Stimulated activated naive CD8-positive, alpha-beta T cell treated with anti-CD3 and anti-CD28 coated beads, Interleukin-15, Interleukin-2, amounts not matched to agents 100 U/mL and 50 U/mL, for 24 hours (primary cell): ENCODE measurements at regions not wholly inside any gene's neighbourhood (a gene's known extent, or its start where the extent isn't known, plus 50 kb on each side); places are given as distances from the start of the nearest gene placed in this dataset.

Source experiments
- ATAC-seq: fragments of 150-1000 bp; cut with Tn5 transposase; one replicate; pipeline ENCODE4 v1.10.0; 2021
- DNase-seq: peaks from one replicate; pipeline ENCODE4 v3.0.0; 2021

DNA sequence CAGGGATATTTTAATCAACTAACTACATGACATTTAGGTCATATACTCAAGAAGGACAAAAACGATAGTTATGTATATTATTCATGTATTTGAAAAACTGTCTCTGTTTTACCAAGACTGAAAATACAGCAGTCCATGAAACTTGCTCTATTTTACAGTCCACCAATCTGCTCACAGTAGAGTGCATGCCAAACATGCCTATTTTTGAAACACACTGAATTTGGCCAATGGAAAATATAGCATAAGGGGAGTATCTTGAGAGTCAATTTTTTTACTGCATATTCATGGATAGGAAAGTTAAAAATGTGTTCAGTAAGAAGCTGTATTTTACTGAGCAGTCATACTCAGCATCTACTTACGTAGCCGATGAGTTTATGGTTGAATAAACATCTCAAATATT lies 621.2 kb upstream of the CHORDC1 start:
- no peak for DNase-seq
- ATAC-seq, result no peak

DNA sequence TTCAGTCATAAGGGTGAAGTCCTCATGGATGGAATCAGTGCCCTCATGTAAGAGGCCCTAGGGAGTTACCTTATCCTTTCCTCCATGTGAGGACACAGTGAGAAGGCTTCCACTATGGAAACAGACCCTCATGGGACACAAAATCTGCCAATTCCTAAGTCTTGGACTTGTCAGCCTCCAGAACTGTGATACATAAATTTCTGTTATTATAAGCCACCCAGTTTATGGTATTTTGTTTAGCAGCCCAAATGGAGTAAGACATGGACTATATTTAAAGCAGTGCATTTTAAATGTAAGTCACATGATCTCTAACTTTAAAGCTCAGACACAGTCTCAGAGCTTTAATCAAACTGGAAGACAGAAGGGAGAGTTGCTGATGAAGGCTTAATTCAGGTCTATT lies 619.8 kb upstream of the CHORDC1 start:
- ATAC-seq (no peak), DNase-seq (no peak)

DNA sequence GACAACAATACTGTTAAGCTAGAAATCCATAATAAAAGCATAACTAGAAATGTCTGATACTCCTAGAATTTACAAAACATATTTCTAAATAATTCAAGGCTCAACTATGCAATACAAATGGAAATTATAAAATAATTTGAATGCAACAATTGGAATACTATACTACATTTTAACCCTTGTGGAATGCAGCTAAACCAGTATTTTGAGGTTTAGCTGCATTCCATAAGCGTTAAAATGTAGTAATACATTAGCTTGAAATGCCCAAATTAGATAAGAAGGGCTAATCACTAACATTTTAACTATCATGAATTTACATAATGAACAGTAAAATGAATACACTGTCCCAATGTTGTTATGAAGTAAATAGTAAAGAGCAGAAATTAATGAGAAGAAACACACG lies 617.2 kb upstream of the CHORDC1 start:
- no peak for DNase-seq
- ATAC-seq, result no peak

GRCh38 chr11:90836031-90836430 lies 613.2 kb upstream of the CHORDC1 start:
- DNase-seq (no peak), ATAC-seq (no peak)

- no peak for ATAC-seq
These were observed 600.6 kb upstream of the CHORDC1 start for GRCh38 chr11:90823446-90823845.

GRCh38 chr11:90822996-90823395 lies 600.1 kb upstream of the CHORDC1 start:
- no peak for ATAC-seq
- DNase-seq, result no peak

More at GRCh38 chr11:90823446-90823845, 600.6 kb upstream of the CHORDC1 start:
- no peak for DNase-seq

DNA sequence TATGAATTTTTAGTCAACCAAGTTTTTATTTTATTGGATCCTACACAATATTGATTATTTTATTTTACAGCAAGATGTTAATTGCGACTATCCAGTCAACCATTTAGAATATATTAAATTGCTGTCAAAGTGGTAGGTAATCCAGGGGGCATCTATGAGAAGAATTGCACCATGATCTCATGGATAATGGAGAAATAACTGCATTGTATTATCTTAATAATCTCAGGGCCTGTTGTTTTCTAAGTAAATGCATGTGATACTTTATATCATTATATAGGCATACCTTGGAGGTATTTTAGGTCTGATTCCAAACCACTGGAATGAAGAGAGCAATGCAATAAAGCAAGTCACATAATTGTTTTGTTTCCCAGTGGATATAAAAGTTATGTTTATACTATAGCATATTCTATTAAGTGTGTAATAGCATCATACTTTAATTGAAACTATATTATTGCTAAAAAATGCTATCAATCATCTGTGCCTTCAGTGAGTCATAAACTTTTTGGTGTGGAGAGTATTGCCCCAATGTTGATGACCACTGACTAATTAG lies 595.4 kb upstream of the CHORDC1 start:
- ATAC-seq, result no peak
- no peak for DNase-seq

- DNase-seq (no peak), ATAC-seq (no peak)
These were observed 586.7 kb upstream of the CHORDC1 start for GRCh38 chr11:90809581-90809980.

DNA sequence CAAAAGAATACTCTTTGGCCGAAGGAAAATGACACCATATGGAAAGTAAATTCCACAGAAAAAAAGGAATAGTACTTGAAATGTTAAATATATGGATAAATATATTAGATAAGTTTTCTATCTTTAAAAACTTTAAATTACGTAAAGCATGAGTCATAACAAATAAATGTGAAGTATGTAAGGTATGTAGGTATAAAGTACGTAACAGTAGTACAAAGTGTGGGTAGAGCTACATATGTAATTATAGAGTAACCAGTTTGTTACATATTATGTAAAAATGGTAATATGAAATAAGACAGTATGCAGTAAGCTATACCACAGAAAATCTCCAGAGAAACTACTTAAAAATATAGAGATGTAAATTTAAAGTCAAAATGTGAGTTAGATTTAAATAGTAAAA lies 582.3 kb upstream of the CHORDC1 start:
- ATAC-seq (no peak), DNase-seq (no peak)

- ATAC-seq (no peak), DNase-seq (no peak)
These were observed 581.0 kb upstream of the CHORDC1 start for GRCh38 chr11:90803831-90804230.

GRCh38 chr11:90803366-90803765 lies 580.5 kb upstream of the CHORDC1 start:
- ATAC-seq (no peak), DNase-seq (no peak)

DNA sequence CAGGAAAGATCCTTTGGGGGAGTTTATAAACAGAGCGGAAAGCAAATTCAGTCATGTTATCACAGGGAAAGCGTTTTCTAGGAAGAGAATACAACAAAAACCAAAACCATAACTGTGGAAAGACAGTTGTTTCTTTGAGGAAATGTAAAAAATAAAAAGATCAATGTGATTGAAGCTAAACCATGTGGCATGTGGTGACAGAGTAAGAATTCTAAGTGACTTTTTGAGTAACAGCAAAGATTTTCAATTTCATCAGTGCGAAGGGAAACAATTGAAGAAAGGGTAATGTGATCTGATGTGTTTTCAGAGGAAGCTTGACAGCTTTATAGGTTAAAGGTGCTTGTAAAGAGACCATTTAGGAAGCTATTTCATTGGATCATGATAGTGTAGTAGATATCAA lies 575.9 kb upstream of the CHORDC1 start:
- ATAC-seq (no peak), DNase-seq (no peak)

- ATAC-seq, result no peak
These were observed 572.9 kb upstream of the CHORDC1 start for GRCh38 chr11:90795746-90796145.

GRCh38 chr11:90788961-90789360 lies 566.1 kb upstream of the CHORDC1 start:
- ATAC-seq, result no peak

More at GRCh38 chr11:90795746-90796145, 572.9 kb upstream of the CHORDC1 start:
- DNase-seq, result no peak

DNA sequence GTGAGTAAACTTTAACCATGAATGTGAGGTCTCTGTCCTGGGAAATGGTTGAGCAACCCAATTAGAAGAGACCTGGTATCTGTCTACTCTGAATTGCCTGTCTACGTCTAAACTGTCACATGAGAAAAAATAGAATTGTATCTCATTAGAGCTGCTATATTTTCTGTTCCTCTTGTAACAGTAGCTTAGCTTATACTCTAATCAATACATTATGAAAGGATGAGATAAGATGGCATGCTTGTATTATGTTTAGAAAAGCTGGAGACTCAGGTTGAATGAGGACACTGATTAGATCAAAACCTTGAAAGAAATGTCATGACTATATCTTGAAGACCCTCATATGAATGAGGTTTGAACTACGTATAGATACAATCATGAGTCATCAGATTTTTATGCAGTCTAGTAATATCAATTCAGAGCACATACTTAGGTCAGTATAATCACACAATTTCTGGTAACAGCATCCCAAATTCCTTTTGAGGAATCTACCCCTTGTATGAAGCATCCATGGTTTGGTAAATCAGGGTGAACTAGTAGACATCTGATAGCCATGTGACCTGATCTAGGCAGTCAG lies 561.5 kb upstream of the CHORDC1 start:
- no peak for DNase-seq
- no peak for ATAC-seq

More at GRCh38 chr11:90788961-90789360, 566.1 kb upstream of the CHORDC1 start:
- DNase-seq, result no peak

DNA sequence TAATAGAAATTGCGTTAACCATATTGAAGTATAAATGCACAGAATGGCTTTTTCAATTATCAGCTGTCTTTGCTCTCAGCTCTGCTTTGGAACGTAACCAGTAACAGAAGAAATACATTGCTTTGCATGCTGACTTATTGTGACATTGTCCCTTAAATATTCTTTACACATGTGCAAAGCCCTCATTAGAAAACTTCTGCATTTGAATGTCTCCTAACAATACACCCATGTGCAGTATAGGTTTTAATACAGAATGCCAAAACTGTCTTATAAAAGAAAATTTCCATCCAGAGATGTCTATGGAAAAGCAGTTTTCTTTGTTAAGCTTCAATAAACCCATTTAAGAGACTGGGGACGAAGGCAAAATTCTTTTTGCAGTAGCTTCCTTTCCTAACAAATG lies 560.3 kb upstream of the CHORDC1 start:
- ATAC-seq, result no peak

DNA sequence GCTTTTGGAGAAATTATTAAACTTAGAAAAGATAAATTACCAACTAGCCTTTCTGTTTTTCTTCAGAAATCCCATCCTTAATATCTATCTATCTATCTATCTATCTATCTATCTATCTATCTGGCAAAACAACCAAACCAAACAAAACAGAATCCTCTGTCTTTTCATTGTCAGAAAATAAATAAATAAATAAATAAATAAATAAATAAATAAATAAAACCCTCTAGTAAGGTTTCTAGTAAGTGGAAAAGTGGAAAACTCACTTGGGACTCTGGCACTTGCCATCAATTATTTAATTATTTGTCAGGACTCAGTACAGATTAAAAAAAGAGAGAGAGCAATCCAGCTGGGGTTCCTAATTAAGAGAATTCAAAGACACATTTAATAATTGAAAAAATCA lies 556.2 kb upstream of the CHORDC1 start:
- DNase-seq, result no peak

More for the DNA sequence above, 560.3 kb upstream of the CHORDC1 start:
- no peak for DNase-seq

DNA sequence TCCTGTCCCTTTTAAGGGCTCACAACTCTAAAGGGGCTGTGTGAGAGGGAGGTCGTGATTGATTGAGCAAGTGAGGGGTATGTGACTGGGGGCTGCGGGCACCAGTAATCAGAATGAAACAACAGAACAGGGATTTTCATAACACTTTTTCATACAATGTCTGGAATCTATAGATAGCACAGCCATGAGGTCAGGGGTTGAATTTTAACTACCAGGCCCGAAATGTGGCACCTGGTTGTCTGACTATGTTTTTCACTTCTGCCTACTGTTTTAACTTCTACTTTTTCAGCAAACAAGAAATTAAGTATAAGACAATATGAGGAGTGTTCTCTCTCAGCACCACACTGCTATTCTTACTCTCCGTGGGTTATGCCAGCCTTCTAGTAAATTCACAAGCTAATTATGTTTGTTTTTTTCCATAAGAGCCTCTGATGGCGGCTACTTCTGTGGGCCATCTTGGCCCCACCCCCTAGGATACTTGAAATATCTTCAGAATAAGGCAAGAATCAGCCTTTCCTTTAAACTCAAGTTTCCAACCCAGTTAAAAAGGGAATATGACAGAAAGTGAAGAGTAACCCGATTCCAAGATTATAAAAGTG lies 552.8 kb upstream of the CHORDC1 start:
- ATAC-seq, result no peak
- DNase-seq, result no peak

More for the DNA sequence above, 556.2 kb upstream of the CHORDC1 start:
- ATAC-seq, result no peak

DNA sequence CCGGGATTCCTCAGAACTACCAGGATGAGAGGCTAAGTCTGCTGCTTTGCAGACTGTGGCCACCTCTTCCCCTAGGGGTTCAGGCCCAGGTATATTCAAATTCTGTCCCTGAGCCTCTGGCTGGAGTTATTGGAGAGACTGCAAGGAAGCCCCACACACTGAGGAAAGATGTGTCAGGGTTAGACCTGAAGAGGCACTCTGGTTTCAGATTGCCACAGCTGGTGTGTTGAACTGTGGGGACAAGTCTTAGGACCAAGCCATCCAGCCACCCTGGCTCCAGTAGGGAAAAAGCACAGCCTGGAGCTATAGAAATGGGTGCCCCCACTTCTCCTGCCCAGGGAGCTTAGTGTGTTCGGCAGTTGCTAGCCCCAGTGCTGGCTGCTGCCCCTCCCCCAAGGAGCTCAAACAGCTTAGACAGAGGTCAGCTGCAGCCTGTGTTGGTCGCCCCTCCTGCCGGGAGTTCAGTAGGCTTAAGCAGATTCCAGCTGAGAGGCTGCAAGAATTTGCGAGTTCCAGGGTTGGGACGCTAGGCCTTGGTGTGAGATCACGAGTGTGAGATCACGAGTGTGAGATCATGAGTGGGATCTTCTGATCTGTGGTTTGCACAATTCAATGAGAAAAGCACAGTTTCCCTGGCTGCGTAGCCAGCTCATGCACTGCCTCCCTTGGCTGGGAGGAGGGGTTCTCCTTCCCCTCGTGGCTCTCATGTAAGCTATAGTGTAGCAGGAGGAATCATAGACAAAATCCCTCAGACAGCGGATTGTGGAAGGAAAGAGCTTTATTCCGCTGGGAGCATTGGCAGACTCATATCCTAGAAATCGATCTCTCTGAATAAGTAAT lies 552.1 kb upstream of the CHORDC1 start:
- ATAC-seq, result no peak
- DNase-seq, result no peak

DNA sequence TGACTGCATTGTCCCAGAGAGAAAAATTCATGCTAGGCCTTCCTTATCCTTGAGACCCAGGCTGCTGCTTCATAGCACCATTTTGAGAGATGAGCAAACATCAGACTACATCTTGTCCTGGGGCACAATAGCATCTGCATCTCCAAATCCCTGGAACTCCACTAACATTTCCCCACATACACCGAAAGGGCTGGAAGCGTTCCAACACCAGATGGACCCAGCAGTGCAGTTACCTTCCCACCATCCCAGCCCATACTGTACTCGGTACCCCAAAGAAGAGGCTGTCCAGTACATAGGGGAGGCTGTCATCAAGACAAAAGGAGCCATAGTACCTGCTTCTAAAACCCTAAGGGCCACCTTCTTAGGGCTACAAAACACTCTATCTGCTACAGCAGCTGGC lies 547.2 kb upstream of the CHORDC1 start:
- ATAC-seq, result no peak
- no peak for DNase-seq

GRCh38 chr11:90766121-90766520 lies 543.3 kb upstream of the CHORDC1 start:
- DNase-seq (no peak), ATAC-seq (no peak)

GRCh38 chr11:90764691-90765090 lies 541.8 kb upstream of the CHORDC1 start:
- DNase-seq (no peak), ATAC-seq (no peak)

- ATAC-seq (no peak), DNase-seq (no peak)
These were observed 535.1 kb upstream of the CHORDC1 start for GRCh38 chr11:90757849-90758494.
